22Rv1 (cell line): ENCODE measurements at regions not wholly inside any gene's neighbourhood (a gene's known extent, or its start where the extent isn't known, plus 50 kb on each side); places are given as distances from the start of the nearest gene placed in this dataset.

ENCODE experiments used
- CTCF ChIP-seq: fragments of 450-650 bp; IDR thresholded peaks from 2 replicates; pipeline ENCODE4 v1.5.1; 2017; ENCODE audit warnings: mild to moderate bottlenecking
- ZFX ChIP-seq: fragments of 450-650 bp; IDR thresholded peaks from 2 replicates; pipeline ENCODE4 v1.6.1; 2017; ENCODE audit warnings: antibody characterized with exemption, borderline replicate concordance

DNA sequence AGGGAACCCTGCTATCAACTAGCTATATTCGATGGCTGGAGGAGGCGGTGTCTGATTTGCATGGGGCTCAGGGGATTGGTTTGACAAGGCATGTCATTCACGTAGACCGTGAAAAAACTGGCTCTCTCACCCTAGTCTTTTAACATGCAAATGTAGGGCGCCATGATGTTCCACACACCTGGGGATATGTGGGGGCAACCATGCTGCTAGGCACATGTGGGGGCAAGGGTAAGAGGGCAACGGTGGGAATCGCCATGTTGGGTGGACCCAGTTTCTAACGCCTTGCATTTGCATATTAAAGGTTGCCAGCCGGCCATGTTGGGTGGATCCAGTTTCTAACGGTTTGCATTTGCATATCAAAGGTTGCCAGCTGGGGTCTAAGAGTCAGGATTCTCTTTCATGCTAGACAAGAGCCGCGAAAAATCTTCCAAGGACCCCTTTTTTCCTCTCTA, 419.2 kb upstream of the NFE2L3 start:
- no peak for TF ChIP-seq CTCF
- TF ChIP-seq ZFX: no peak
